Activated T-helper 2 cell treated with anti-CD3 and anti-CD28 coated beads, Interferon-gamma antibody, Interleukin-2, Interleukin-4, amounts not matched to agents 10 μg/mL and 5 μg/mL and 100 μg/mL, durations not matched to agents 14 hours and 24 hours and 36 hours (primary cell): ENCODE measurements at regions not wholly inside any gene's neighbourhood (a gene's known extent, or its start where the extent isn't known, plus 50 kb on each side); places are given as distances from the start of the nearest gene placed in this dataset.

Source experiments
- DNase-seq: peaks from one replicate; pipeline ENCODE4 v3.0.0; 2021; ENCODE audit warnings: low spot score
- H3K27ac Mint-ChIP-seq: one replicate; pipeline ENCODE4 v1.8.0; 2021; ENCODE audit warnings: mixed read lengths
- H3K27me3 Mint-ChIP-seq: one replicate; pipeline ENCODE4 v1.8.0; 2021; ENCODE audit warnings: low read depth, mixed read lengths
- H3K36me3 Mint-ChIP-seq: one replicate; pipeline ENCODE4 v1.8.0; 2021; ENCODE audit warnings: low read depth, mixed read lengths
- H3K4me1 Mint-ChIP-seq: one replicate; pipeline ENCODE4 v1.8.0; 2021; ENCODE audit warnings: low read depth, mixed read lengths
- H3K4me3 Mint-ChIP-seq: one replicate; pipeline ENCODE4 v1.8.0; 2021; ENCODE audit warnings: low read depth, mild to moderate bottlenecking, moderate library complexity, mixed read lengths
- H3K9me3 Mint-ChIP-seq: one replicate; pipeline ENCODE4 v1.8.0; 2021; ENCODE audit warnings: mixed read lengths
- intact Hi-C: fragments of 100-400 bp; cut with micrococcal nuclease; formaldehyde crosslinking; loops from one replicate; pipeline ENCODE4 v1.15.1; 2023

GRCh38 chr13:107057028-107057631 lies 489.2 kb upstream of the ARGLU1 start:
- H3K4me1 Mint-ChIP-seq = no peaks in the 10 kb centered on the region
- H3K36me3 Mint-ChIP-seq = no peaks in the 10 kb centered on the region
- intact Hi-C loops = no loop called here
- H3K9me3 Mint-ChIP-seq = peaks cover 25% of the 10 kb centered on the region
- no peak overlapping the region for H3K4me3 Mint-ChIP-seq
- no peaks in the 10 kb centered on the region for H3K27me3 Mint-ChIP-seq
- no peak for DNase-seq
- H3K27ac Mint-ChIP-seq = no peak overlapping the region

- intact Hi-C loops = no loop called here
- H3K4me1 Mint-ChIP-seq = no peaks in the 10 kb centered on the region
- no peaks in the 10 kb centered on the region for H3K36me3 Mint-ChIP-seq
- no peak for DNase-seq
- no peaks in the 10 kb centered on the region for H3K27me3 Mint-ChIP-seq
- H3K27ac Mint-ChIP-seq = no peak overlapping the region
- H3K4me3 Mint-ChIP-seq = no peak overlapping the region
- peaks cover 8% of the 10 kb centered on the region for H3K9me3 Mint-ChIP-seq
Observed at GRCh38 chr13:107043021-107043956, 475.4 kb upstream of the ARGLU1 start.

GRCh38 chr13:107035778-107036177 lies 467.8 kb upstream of the ARGLU1 start:
- no peaks in the 10 kb centered on the region for H3K4me1 Mint-ChIP-seq
- no peak overlapping the region for H3K27ac Mint-ChIP-seq
- H3K9me3 Mint-ChIP-seq = peaks cover 6% of the 10 kb centered on the region
- no peak overlapping the region for H3K4me3 Mint-ChIP-seq
- no peaks in the 10 kb centered on the region for H3K27me3 Mint-ChIP-seq
- H3K36me3 Mint-ChIP-seq = no peaks in the 10 kb centered on the region
- intact Hi-C loops = no loop called here
- no peak for DNase-seq

GRCh38 chr13:107035186-107035585 lies 467.2 kb upstream of the ARGLU1 start:
- H3K4me3 Mint-ChIP-seq = no peak overlapping the region
- H3K27ac Mint-ChIP-seq = no peak overlapping the region
- H3K4me1 Mint-ChIP-seq = no peaks in the 10 kb centered on the region
- no peaks in the 10 kb centered on the region for H3K36me3 Mint-ChIP-seq
- intact Hi-C loops = no loop called here
- no peaks in the 10 kb centered on the region for H3K27me3 Mint-ChIP-seq
- DNase-seq = no peak
- H3K9me3 Mint-ChIP-seq = peaks cover 9% of the 10 kb centered on the region

- H3K4me1 Mint-ChIP-seq = no peaks in the 10 kb centered on the region
- no peak for DNase-seq
- no peaks in the 10 kb centered on the region for H3K36me3 Mint-ChIP-seq
- no peak overlapping the region for H3K4me3 Mint-ChIP-seq
- intact Hi-C loops = no loop called here
- no peaks in the 10 kb centered on the region for H3K27me3 Mint-ChIP-seq
- no peak overlapping the region for H3K27ac Mint-ChIP-seq
- H3K9me3 Mint-ChIP-seq = peaks cover 9% of the 10 kb centered on the region
Observed at GRCh38 chr13:107034236-107034872, 466.4 kb upstream of the ARGLU1 start.

GRCh38 chr13:107031716-107032115 lies 463.8 kb upstream of the ARGLU1 start:
- DNase-seq = no peak
- Mint-ChIP-seq H3K27me3 (no peaks in the 10 kb centered on the region), H3K4me1 (no peaks in the 10 kb centered on the region), H3K4me3 (no peak overlapping the region), H3K36me3 (no peaks in the 10 kb centered on the region), H3K9me3 (peaks cover 15% of the 10 kb centered on the region), H3K27ac (no peak overlapping the region)
- intact Hi-C loops = no loop called here

GRCh38 chr13:107028751-107029150 lies 460.8 kb upstream of the ARGLU1 start:
- H3K27me3 Mint-ChIP-seq = no peaks in the 10 kb centered on the region
- H3K27ac Mint-ChIP-seq = no peak overlapping the region
- H3K36me3 Mint-ChIP-seq = no peaks in the 10 kb centered on the region
- DNase-seq = no peak
- no peaks in the 10 kb centered on the region for H3K4me1 Mint-ChIP-seq
- intact Hi-C loops = no loop called here
- no peak overlapping the region for H3K4me3 Mint-ChIP-seq
- H3K9me3 Mint-ChIP-seq = peaks cover 21% of the 10 kb centered on the region

- DNase-seq = no peak
- intact Hi-C loops = no loop called here
- Mint-ChIP-seq H3K4me1 (no peaks in the 10 kb centered on the region), H3K4me3 (no peak overlapping the region), H3K27ac (no peak overlapping the region), H3K27me3 (no peaks in the 10 kb centered on the region), H3K36me3 (no peaks in the 10 kb centered on the region), H3K9me3 (peaks cover 20% of the 10 kb centered on the region)
Observed at GRCh38 chr13:107025991-107026390, 458.1 kb upstream of the ARGLU1 start.

GRCh38 chr13:107023335-107023734 lies 455.4 kb upstream of the ARGLU1 start:
- no peaks in the 10 kb centered on the region for H3K4me1 Mint-ChIP-seq
- H3K9me3 Mint-ChIP-seq = peaks cover 21% of the 10 kb centered on the region
- no peak overlapping the region for H3K27ac Mint-ChIP-seq
- intact Hi-C loops = no loop called here
- no peak overlapping the region for H3K4me3 Mint-ChIP-seq
- no peaks in the 10 kb centered on the region for H3K36me3 Mint-ChIP-seq
- H3K27me3 Mint-ChIP-seq = no peaks in the 10 kb centered on the region
- no peak for DNase-seq

- Mint-ChIP-seq H3K36me3 (no peaks in the 10 kb centered on the region), H3K9me3 (peaks cover 26% of the 10 kb centered on the region), H3K27me3 (no peaks in the 10 kb centered on the region), H3K27ac (no peak overlapping the region), H3K4me1 (no peaks in the 10 kb centered on the region), H3K4me3 (no peak overlapping the region)
- DNase-seq = no peak
- intact Hi-C loops = no loop called here
Observed at GRCh38 chr13:107020393-107020792, 452.5 kb upstream of the ARGLU1 start.

GRCh38 chr13:107018285-107018684 lies 450.3 kb upstream of the ARGLU1 start:
- intact Hi-C loops = no loop called here
- Mint-ChIP-seq H3K27me3 (no peaks in the 10 kb centered on the region), H3K4me3 (no peak overlapping the region), H3K4me1 (no peaks in the 10 kb centered on the region), H3K36me3 (no peaks in the 10 kb centered on the region), H3K27ac (no peak overlapping the region), H3K9me3 (peaks cover 18% of the 10 kb centered on the region)
- DNase-seq = no peak

GRCh38 chr13:107006661-107007060 lies 438.7 kb upstream of the ARGLU1 start:
- no peak overlapping the region for H3K27ac Mint-ChIP-seq
- H3K4me1 Mint-ChIP-seq = no peaks in the 10 kb centered on the region
- DNase-seq = no peak
- no peak overlapping the region for H3K4me3 Mint-ChIP-seq
- intact Hi-C loops = no loop called here
- H3K9me3 Mint-ChIP-seq = peaks cover 3% of the 10 kb centered on the region
- H3K27me3 Mint-ChIP-seq = no peaks in the 10 kb centered on the region
- no peaks in the 10 kb centered on the region for H3K36me3 Mint-ChIP-seq

- H3K36me3 Mint-ChIP-seq = no peaks in the 10 kb centered on the region
- intact Hi-C loops = no loop called here
- H3K4me3 Mint-ChIP-seq = no peak overlapping the region
- DNase-seq = no peak
- no peak overlapping the region for H3K27ac Mint-ChIP-seq
- no peaks in the 10 kb centered on the region for H3K27me3 Mint-ChIP-seq
- no peaks in the 10 kb centered on the region for H3K4me1 Mint-ChIP-seq
- H3K9me3 Mint-ChIP-seq = no peaks in the 10 kb centered on the region
Observed at GRCh38 chr13:107005577-107005976, 437.6 kb upstream of the ARGLU1 start.
